Gastrocnemius medialis (tissue), 4 donors: ENCODE measurements at regions not wholly inside any gene's neighbourhood (a gene's known extent, or its start where the extent isn't known, plus 50 kb on each side); places are given as distances from the start of the nearest gene placed in this dataset.

Experiments used
- CTCF ChIP-seq, 5 experiments: fragments of 450-650 bp in 3 of 5; fragments of 200-600 bp in 2 of 5; sonication (generic) in 2 of 5; IDR thresholded peaks in 4 of 5; conservative IDR thresholded peaks in 1 of 5; 1 replicate in 4 of 5; 2 replicates in 1 of 5; pipeline ENCODE4 v1.5.1; 2016 to 2019; ENCODE audit warnings: antibody characterized with exemption in 5 of 5, mild to moderate bottlenecking in 3 of 5, moderate library complexity in 3 of 5
- POLR2A ChIP-seq, 2 donors: fragments of 450-650 bp; IDR thresholded peaks; one replicate each; pipeline ENCODE4 v1.6.1; 2017; ENCODE audit warnings: antibody characterized with exemption in 2 of 2, mild to moderate bottlenecking in 2 of 2, moderate library complexity in 2 of 2

- TF ChIP-seq CTCF (IDR thresholded peaks at IDR 0.05 in 4 of 5, conservative IDR thresholded peaks at IDR 0.05 in 1 of 5), result no peak
- no peak for TF ChIP-seq POLR2A (IDR thresholded peaks at IDR 0.05)
Observed at GRCh38 chr2:235148201-235149170, 196.7 kb downstream of the SH3BP4 start.
